ENCODE measurements at regions not wholly inside any gene's neighbourhood (a gene's known extent, or its start where the extent isn't known, plus 50 kb on each side); places are given as distances from the start of the nearest gene placed in this dataset.

- H4K20me1 ChIP-seq (ENCODE audit: control insufficient read depth, extremely low read depth, insufficient read depth, low read length): no peaks in the 10 kb centered on the region
- DNase-seq (ENCODE audit: low read depth, low spot score): no peak
- peak; percentile 70 for FAIRE-seq
- no peak overlapping the region for H2AFZ ChIP-seq (ENCODE audit: control insufficient read depth, low read length)
- H3K4me2 ChIP-seq (ENCODE audit: control insufficient read depth, extremely low read depth, insufficient read depth, low read depth, low read length): no peak overlapping the region
- H3K79me2 ChIP-seq (ENCODE audit: control insufficient read depth, insufficient read depth, low read length): no peaks in the 10 kb centered on the region
- H3K9me3 ChIP-seq (ENCODE audit: control insufficient read depth, low read depth, low read length): no peaks in the 10 kb centered on the region
- dilution Hi-C loops (cut with MboI; ENCODE audit: extremely low pct_ligation_motif_present, low sequenced_read_pairs): no loop called here
- TF ChIP-seq CTCF (optimal IDR thresholded peaks at IDR 0.05 in 1 of 3, IDR thresholded peaks at IDR 0.05 in 1 of 3, conservative IDR thresholded peaks at IDR 0.05 in 1 of 3; ENCODE audit: extremely low read depth in 1 of 3, insufficient read depth in 2 of 3, low read length in 3 of 3): no peak
- TF ChIP-seq EZH2 (IDR thresholded peaks at IDR 0.05; ENCODE audit: low read length): no peak
- peaks cover 2% of the 10 kb centered on the region for H3K4me1 ChIP-seq (ENCODE audit: control insufficient read depth, extremely low read depth, insufficient read depth, low read length)
- H3K36me3 ChIP-seq (ENCODE audit: control insufficient read depth in 2 of 2, extremely low read depth in 1 of 2, insufficient read depth in 2 of 2, low read length in 2 of 2): no peaks in the 10 kb centered on the region
- no peak overlapping the region for H3K27ac ChIP-seq (ENCODE audit: control insufficient read depth, insufficient read depth, low read length)
- H3K4me3 ChIP-seq (ENCODE audit: control insufficient read depth in 2 of 3, extremely low read depth in 1 of 3, insufficient read depth in 2 of 3, low read depth in 1 of 3, low read length in 3 of 3): no peak overlapping the region
- no peaks in the 10 kb centered on the region for H3K9me1 ChIP-seq (ENCODE audit: control insufficient read depth, extremely low read depth, insufficient read depth, low read length)
- H3K27me3 ChIP-seq (ENCODE audit: control insufficient read depth, extremely low read depth, insufficient read depth, low read length): no peaks in the 10 kb centered on the region
- no peak overlapping the region for H3K9ac ChIP-seq (ENCODE audit: control insufficient read depth, extremely low read depth, insufficient read depth, low read length)
Observed at GRCh38 chr9:108411632-108412031, 444.2 kb downstream of the ACTL7B start.

- no peak overlapping the region for H3K9ac ChIP-seq (ENCODE audit: control insufficient read depth, extremely low read depth, insufficient read depth, low read length)
- H3K27ac ChIP-seq (ENCODE audit: control insufficient read depth, insufficient read depth, low read length): no peak overlapping the region
- H3K36me3 ChIP-seq (ENCODE audit: control insufficient read depth in 2 of 2, extremely low read depth in 1 of 2, insufficient read depth in 2 of 2, low read length in 2 of 2): no peaks in the 10 kb centered on the region
- no peaks in the 10 kb centered on the region for H3K79me2 ChIP-seq (ENCODE audit: control insufficient read depth, insufficient read depth, low read length)
- H3K4me2 ChIP-seq (ENCODE audit: control insufficient read depth, extremely low read depth, insufficient read depth, low read depth, low read length): no peak overlapping the region
- dilution Hi-C loops (cut with MboI; ENCODE audit: extremely low pct_ligation_motif_present, low sequenced_read_pairs): no loop called here
- FAIRE-seq: no peak
- no peaks in the 10 kb centered on the region for H4K20me1 ChIP-seq (ENCODE audit: control insufficient read depth, extremely low read depth, insufficient read depth, low read length)
- no peak overlapping the region for H3K4me3 ChIP-seq (ENCODE audit: control insufficient read depth in 2 of 3, extremely low read depth in 1 of 3, insufficient read depth in 2 of 3, low read depth in 1 of 3, low read length in 3 of 3)
- H3K27me3 ChIP-seq (ENCODE audit: control insufficient read depth, extremely low read depth, insufficient read depth, low read length): no peaks in the 10 kb centered on the region
- no peak overlapping the region for H2AFZ ChIP-seq (ENCODE audit: control insufficient read depth, low read length)
- no peaks in the 10 kb centered on the region for H3K9me3 ChIP-seq (ENCODE audit: control insufficient read depth, low read depth, low read length)
- TF ChIP-seq CTCF (optimal IDR thresholded peaks at IDR 0.05 in 1 of 3, IDR thresholded peaks at IDR 0.05 in 1 of 3, conservative IDR thresholded peaks at IDR 0.05 in 1 of 3; ENCODE audit: extremely low read depth in 1 of 3, insufficient read depth in 2 of 3, low read length in 3 of 3) (no peak), EZH2 (IDR thresholded peaks at IDR 0.05; ENCODE audit: low read length) (no peak)
- no peaks in the 10 kb centered on the region for H3K9me1 ChIP-seq (ENCODE audit: control insufficient read depth, extremely low read depth, insufficient read depth, low read length)
- H3K4me1 ChIP-seq (ENCODE audit: control insufficient read depth, extremely low read depth, insufficient read depth, low read length): no peaks in the 10 kb centered on the region
- no peak for DNase-seq (ENCODE audit: low read depth, low spot score)
Observed at GRCh38 chr9:108410161-108410560, 445.6 kb downstream of the ACTL7B start.

Data from keratinocyte (primary cell).